K562 (cell line): ENCODE measurements at regions not wholly inside any gene's neighbourhood (a gene's known extent, or its start where the extent isn't known, plus 50 kb on each side); places are given as distances from the start of the nearest gene placed in this dataset.
"Not testable (repeated sequence)": the region's sequence is repeated elsewhere in the genome, so short reads cannot be mapped to it uniquely, and the experiment has no call there.

Experiments used
- ATAC-seq: fragments of 200-7000 bp; cut with Tn5 transposase; 3 replicates; pipeline ENCODE4 v1.9.1; 2020; ENCODE audit warnings: moderate library complexity
- BruUV-seq: library from RNA; stranded (reverse); fragments of 400-500 nt; replicated peaks from 2 replicates; lab custom pipeline; 2021; lab: Mats Ljungman, UMichigan
- CTCF ChIA-PET: fragments of 300-600 bp; formaldehyde crosslinking; extraction: SDS; loops from one replicate; lab custom pipeline; 2021; ENCODE audit warnings: low intra/inter-chr PET ratio; lab: Yijun Ruan, JAX
- POLR2A ChIA-PET: fragments of 300-600, 350-650 bp; sonication (Branson Sonifier 250); formaldehyde crosslinking; extraction: SDS; loops from one replicate; lab custom pipeline; 2021; ENCODE audit warnings: antibody characterized with exemption, inconsistent platforms; lab: Yijun Ruan, JAX
- DNase-seq, 4 experiments: peaks; one replicate each; pipeline versions ENCODE4 v3.0.0 to v3.0.0-alpha.2; 2011 to 2018; ENCODE audit warnings: low spot score in 3 of 4, mixed read lengths in 3 of 4; ENCODE audit errors: extremely low read depth in 1 of 4
- FAIRE-seq: peaks from 2 replicates; lab custom pipeline; 2011; peaks lifted over from hg19 to GRCh38; lab: Jason Lieb, UNC
- H2AFZ ChIP-seq: 2 replicates; pipeline ENCODE4 v1.6.0; 2011; ENCODE audit warnings: low read depth, low read length, control low read depth, inconsistent platforms
- H3K27ac ChIP-seq: fragments of 200-600 bp; 3 replicates; pipeline ENCODE4 v1.8.0; 2011; ENCODE audit warnings: low read depth, mild to moderate bottlenecking, control low read depth, inconsistent platforms, low read length, moderate library complexity, mixed read lengths; ENCODE audit errors: extremely low read depth
- H3K27me3 ChIP-seq, 2 experiments: fragments of 300-600 bp in 1 of 2; 2 replicates in 1 of 2; 3 replicates in 1 of 2; pipeline versions ENCODE4 v1.6.0 to v1.8.0; 2011; ENCODE audit warnings: inconsistent platforms in 2 of 2, low read length in 2 of 2, mild to moderate bottlenecking in 1 of 2, mixed read lengths in 1 of 2, moderate library complexity in 1 of 2; ENCODE audit not compliant: control insufficient read depth in 2 of 2, insufficient read depth in 2 of 2
- H3K36me3 ChIP-seq: fragments of 300-600 bp; 3 replicates; pipeline ENCODE4 v1.8.0; 2011; ENCODE audit warnings: mild to moderate bottlenecking, low read length, inconsistent platforms; ENCODE audit not compliant: control insufficient read depth, insufficient read depth
- H3K4me1 ChIP-seq, 2 experiments: fragments of 200-600 bp in 1 of 2; replicated peaks in 1 of 2; 2 replicates in 1 of 2; 3 replicates in 1 of 2; pipeline versions ENCODE4 v1.5.1 to v1.8.0; 2011; ENCODE audit warnings: inconsistent platforms in 2 of 2, low read length in 2 of 2, mild to moderate bottlenecking in 1 of 2, mixed read lengths in 1 of 2, moderate library complexity in 1 of 2; ENCODE audit not compliant: control insufficient read depth in 2 of 2, insufficient read depth in 2 of 2
- H3K4me2 ChIP-seq: 2 replicates; pipeline ENCODE4 v1.6.1; 2011; ENCODE audit warnings: low read length, control low read depth, inconsistent platforms, mixed read lengths; ENCODE audit not compliant: insufficient read depth
- H3K4me3 ChIP-seq: fragments of 200-600 bp; sonication (generic), shearing (Covaris generic); 2 replicates; pipeline ENCODE4 v1.5.1; 2016; ENCODE audit warnings: control low read depth, inconsistent platforms
- H3K79me2 ChIP-seq: fragments of 200-600 bp; 3 replicates; pipeline ENCODE4 v1.8.0; 2011; ENCODE audit warnings: low read length, inconsistent platforms; ENCODE audit not compliant: control insufficient read depth, insufficient read depth
- H3K9ac ChIP-seq, 2 experiments: 2 replicates each; pipeline versions ENCODE4 v1.6.0 to v1.6.1; 2011; ENCODE audit warnings: low read depth in 2 of 2, low read length in 2 of 2, control low read depth in 1 of 2, inconsistent platforms in 1 of 2, mild to moderate bottlenecking in 1 of 2, mixed read lengths in 1 of 2; ENCODE audit not compliant: insufficient read depth in 1 of 2
- H3K9me1 ChIP-seq: one replicate; pipeline ENCODE4 v1.6.0; 2011; ENCODE audit warnings: inconsistent platforms, mild to moderate bottlenecking, low read length, moderate library complexity; ENCODE audit not compliant: control insufficient read depth, insufficient read depth
- H3K9me3 ChIP-seq: replicated peaks from 2 replicates; pipeline ENCODE4 v1.5.1; 2011; ENCODE audit warnings: low read depth, low read length, inconsistent platforms; ENCODE audit not compliant: control insufficient read depth, insufficient read depth
- H4K20me1 ChIP-seq: replicated peaks from 2 replicates; pipeline ENCODE4 v1.6.1; 2011; ENCODE audit warnings: low read length, inconsistent platforms, mixed read lengths; ENCODE audit not compliant: control insufficient read depth, insufficient read depth
- HBP1 ChIP-seq: fragments of 450-650 bp; formaldehyde crosslinking; IDR thresholded peaks from 2 replicates; pipeline ENCODE4 v1.4.0; 2022; ENCODE audit warnings: missing genetic modification characterization
- ZNF507 ChIP-seq: conservative IDR thresholded peaks from 2 replicates; pipeline ENCODE4 v1.6.1; 2017; ENCODE audit warnings: missing genetic modification characterization, missing compliant biosample characterization
- WGBS: fragments of 100-300 bp; shearing (Covaris generic); methylation state at CpG from one replicate; pipeline ENCODE4 v1.1.6; 2016; ENCODE audit warnings: low coverage, mixed read lengths; ENCODE audit not compliant: insufficient coverage; ENCODE audit errors: missing lambda C conversion rate; 5-methylcytosine and 5-hydroxymethylcytosine counted together
- in situ Hi-C: fragments of 300-500 bp; cut with MboI; formaldehyde crosslinking; loops from 4 replicates; pipeline ENCODE4 v1.15.0; 2018; ENCODE audit warnings: inconsistent platforms, mixed read lengths
- intact Hi-C: fragments of 100-400 bp; cut with micrococcal nuclease; formaldehyde crosslinking; loops from 2 replicates; pipeline ENCODE4 v1.14.2; 2022
- TF ChIP-seq, protein P1 (sequence below): fragments of 200-800 bp; sonication (Bioruptor generic); IDR thresholded peaks from 2 replicates; pipeline ENCODE4 v1.6.1; 2016; ENCODE audit warnings: missing genetic modification characterization, missing compliant biosample characterization

- H3K4me3 ChIP-seq, DNase-seq, H2AFZ ChIP-seq, POLR2A ChIA-PET, ATAC-seq, H3K79me2 ChIP-seq, H3K4me2 ChIP-seq, CTCF ChIA-PET, H3K36me3 ChIP-seq, H3K9me3 ChIP-seq, intact Hi-C loops, H4K20me1 ChIP-seq, BruUV-seq, in situ Hi-C loops, FAIRE-seq, H3K9me1 ChIP-seq, H3K27me3 ChIP-seq, H3K4me1 ChIP-seq, H3K9ac ChIP-seq, H3K27ac ChIP-seq: not testable (repeated sequence)
- WGBS: 0% methylated on average over 2 of the region's 32 CpGs
Measured at GRCh38 chr4:160549951-160550519, 1447.2 kb downstream of the RAPGEF2 start.

DNA sequence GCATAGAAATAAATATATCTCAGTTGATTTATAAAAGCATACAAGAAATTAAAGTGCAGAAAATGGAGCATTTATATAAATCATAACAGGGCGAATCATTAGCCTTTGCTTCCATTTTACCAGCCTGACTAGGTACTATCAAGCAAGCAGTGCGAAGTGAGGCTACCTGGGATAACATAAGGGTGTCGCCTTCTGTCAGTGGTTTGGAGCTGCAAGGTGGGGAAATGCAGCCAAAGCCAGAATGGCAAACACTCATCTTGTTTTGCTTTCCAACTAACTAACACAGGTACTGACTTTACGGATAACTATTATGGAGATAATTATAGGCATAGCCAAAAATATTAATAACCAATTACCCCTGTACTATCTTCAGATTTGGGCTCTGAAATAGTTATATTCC is 1459.8 kb downstream of the RAPGEF2 start:
- H3K4me2 ChIP-seq: no peak overlapping the region
- H3K36me3 ChIP-seq: no peaks in the 10 kb centered on the region
- no peaks in the 10 kb centered on the region for H4K20me1 ChIP-seq
- DNase-seq: no peak
- intact Hi-C loops (no loop called here), in situ Hi-C loops (no loop called here)
- no peak overlapping the region for H2AFZ ChIP-seq
- WGBS: 0% methylated on average over 2 of the region's 4 CpGs
- no peaks in the 10 kb centered on the region for H3K9me1 ChIP-seq
- CTCF ChIA-PET: no interaction called here
- H3K9me3 ChIP-seq: no peaks in the 10 kb centered on the region
- TF ChIP-seq, protein P1, sequence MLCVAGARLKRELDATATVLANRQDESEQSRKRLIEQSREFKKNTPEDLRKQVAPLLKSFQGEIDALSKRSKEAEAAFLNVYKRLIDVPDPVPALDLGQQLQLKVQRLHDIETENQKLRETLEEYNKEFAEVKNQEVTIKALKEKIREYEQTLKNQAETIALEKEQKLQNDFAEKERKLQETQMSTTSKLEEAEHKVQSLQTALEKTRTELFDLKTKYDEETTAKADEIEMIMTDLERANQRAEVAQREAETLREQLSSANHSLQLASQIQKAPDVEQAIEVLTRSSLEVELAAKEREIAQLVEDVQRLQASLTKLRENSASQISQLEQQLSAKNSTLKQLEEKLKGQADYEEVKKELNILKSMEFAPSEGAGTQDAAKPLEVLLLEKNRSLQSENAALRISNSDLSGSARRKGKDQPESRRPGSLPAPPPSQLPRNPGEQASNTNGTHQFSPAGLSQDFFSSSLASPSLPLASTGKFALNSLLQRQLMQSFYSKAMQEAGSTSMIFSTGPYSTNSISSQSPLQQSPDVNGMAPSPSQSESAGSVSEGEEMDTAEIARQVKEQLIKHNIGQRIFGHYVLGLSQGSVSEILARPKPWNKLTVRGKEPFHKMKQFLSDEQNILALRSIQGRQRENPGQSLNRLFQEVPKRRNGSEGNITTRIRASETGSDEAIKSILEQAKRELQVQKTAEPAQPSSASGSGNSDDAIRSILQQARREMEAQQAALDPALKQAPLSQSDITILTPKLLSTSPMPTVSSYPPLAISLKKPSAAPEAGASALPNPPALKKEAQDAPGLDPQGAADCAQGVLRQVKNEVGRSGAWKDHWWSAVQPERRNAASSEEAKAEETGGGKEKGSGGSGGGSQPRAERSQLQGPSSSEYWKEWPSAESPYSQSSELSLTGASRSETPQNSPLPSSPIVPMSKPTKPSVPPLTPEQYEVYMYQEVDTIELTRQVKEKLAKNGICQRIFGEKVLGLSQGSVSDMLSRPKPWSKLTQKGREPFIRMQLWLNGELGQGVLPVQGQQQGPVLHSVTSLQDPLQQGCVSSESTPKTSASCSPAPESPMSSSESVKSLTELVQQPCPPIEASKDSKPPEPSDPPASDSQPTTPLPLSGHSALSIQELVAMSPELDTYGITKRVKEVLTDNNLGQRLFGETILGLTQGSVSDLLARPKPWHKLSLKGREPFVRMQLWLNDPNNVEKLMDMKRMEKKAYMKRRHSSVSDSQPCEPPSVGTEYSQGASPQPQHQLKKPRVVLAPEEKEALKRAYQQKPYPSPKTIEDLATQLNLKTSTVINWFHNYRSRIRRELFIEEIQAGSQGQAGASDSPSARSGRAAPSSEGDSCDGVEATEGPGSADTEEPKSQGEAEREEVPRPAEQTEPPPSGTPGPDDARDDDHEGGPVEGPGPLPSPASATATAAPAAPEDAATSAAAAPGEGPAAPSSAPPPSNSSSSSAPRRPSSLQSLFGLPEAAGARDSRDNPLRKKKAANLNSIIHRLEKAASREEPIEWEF (CRISPR knock-in tag): no peak
- no peak for TF ChIP-seq HBP1 (CRISPR knock-in tag)
- no peak for TF ChIP-seq ZNF507
- TF ChIP-seq, all 486 proteins: peak for 0
- FAIRE-seq: no peak
- H3K9ac ChIP-seq: no peak overlapping the region
- ATAC-seq: no peak
- no TSS peak for BruUV-seq
- H3K4me1 ChIP-seq: no peaks in the 10 kb centered on the region
- POLR2A ChIA-PET: no interaction called here
- H3K27me3 ChIP-seq: no peaks in the 10 kb centered on the region
- H3K27ac ChIP-seq: no peak overlapping the region
- no peak overlapping the region for H3K4me3 ChIP-seq
- H3K79me2 ChIP-seq: no peaks in the 10 kb centered on the region
